CD4-positive, alpha-beta T cell treated with Interleukin-17A for 1 hour (primary cell): ENCODE measurements at regions not wholly inside any gene's neighbourhood (a gene's known extent, or its start where the extent isn't known, plus 50 kb on each side); places are given as distances from the start of the nearest gene placed in this dataset.

ENCODE experiments used
- DNase-seq: peaks from one replicate; pipeline ENCODE4 v3.0.0-alpha.2; 2020

DNA sequence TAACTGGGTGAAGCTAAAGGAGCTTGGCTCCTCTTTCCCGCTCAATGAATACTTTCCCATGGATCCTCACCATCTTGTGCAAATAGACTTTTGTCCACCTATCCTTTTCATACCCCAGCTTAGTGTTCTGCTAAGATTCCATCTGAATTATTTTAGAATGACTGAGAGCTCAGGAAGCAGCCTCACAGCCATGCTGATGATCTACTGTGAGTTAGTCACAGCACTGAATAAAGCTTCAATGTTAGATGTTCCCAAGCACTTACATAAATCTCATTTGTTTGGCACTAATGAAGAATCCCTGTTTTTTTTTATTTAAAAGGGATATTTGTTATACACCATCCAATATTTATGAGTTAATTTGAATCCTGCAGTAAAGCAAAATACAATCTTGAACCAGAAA, 317.6 kb upstream of the TRPC7 start:
- DNase-seq, result no peak

- DNase-seq, result no peak
These were observed 313.9 kb upstream of the TRPC7 start for GRCh38 chr5:136679233-136679632.

- no peak for DNase-seq
These were observed 311.9 kb upstream of the TRPC7 start for GRCh38 chr5:136677217-136677616.

GRCh38 chr5:136676685-136677084, 311.3 kb upstream of the TRPC7 start:
- no peak for DNase-seq

GRCh38 chr5:136675769-136676168, 310.4 kb upstream of the TRPC7 start:
- no peak for DNase-seq

DNA sequence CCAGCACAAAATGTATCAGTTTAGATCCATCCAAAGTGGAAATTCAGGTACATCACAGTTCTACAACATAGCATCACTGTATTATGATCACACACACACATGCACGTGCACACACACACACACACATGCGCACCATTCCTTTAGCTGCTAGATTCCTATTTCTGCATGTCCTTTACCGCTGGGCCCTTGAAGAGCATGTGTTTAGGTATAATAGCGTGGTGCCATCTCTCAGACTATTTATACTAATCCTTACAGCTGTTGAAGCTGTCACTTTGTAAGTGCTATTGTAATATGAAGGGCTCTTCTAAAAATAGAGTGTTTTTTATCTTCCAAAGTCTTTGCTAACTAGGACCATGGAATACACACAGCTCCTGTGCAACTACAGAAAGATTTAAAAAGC, 308.8 kb upstream of the TRPC7 start:
- no peak for DNase-seq

DNA sequence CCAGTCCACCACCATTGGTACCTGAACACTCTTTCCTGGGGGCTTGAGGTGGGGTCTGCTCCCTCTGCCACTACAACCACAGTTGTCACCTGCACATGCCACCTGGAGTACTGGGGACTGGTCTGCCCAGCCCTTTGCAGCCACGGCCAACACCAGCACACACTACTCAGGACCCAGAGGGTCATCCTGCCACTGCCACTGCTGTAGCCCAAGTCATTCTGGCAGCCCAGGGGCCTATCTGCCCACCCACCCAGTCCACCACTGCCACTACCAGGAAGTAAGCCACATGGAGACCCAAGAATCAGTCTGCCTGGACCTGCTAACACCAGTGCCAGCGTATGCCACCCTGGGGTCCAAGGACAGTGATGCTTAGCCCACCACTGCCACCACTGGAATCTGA, 302.4 kb upstream of the TRPC7 start:
- no peak for DNase-seq

GRCh38 chr5:136666970-136667620, 301.8 kb upstream of the TRPC7 start:
- DNase-seq, result no peak

DNA sequence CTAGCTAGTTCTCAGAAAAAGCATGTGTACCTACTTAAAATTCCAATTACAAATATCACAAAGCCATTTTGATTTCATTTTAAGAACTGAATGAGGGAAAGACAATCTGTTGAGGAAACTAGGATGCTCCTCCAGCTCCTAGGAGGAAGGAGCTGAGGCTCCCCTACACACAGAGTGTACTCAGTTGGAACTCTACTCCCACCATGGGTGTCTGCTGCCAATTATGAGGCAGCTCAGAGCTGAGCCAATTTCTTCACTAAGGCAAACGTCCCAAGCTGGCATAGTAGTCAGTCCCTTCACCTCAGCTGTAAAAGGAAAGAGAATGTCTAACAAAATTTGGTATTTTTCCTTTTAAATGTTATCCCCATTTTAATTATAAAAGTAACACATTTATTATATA, 300.0 kb upstream of the TRPC7 start:
- DNase-seq, result no peak

DNA sequence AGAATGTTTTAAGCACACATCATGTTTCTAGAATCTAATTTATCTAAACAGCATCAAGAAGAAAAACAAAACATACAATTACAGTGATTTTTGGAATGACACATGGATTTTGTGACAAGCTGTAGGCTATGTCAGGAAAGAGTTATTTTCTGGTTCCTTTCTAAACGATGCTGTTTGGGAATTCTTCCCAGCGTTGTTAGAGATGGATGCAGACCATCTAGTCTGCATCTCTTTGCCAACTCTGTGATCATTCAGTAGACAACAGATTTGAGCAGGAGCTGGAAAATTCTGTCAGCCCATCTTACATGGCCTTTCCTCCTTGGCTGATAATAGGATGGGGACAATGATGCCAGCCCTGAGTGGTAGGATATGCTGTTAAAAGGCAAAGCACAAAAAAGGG, 295.7 kb upstream of the TRPC7 start:
- no peak for DNase-seq

DNA sequence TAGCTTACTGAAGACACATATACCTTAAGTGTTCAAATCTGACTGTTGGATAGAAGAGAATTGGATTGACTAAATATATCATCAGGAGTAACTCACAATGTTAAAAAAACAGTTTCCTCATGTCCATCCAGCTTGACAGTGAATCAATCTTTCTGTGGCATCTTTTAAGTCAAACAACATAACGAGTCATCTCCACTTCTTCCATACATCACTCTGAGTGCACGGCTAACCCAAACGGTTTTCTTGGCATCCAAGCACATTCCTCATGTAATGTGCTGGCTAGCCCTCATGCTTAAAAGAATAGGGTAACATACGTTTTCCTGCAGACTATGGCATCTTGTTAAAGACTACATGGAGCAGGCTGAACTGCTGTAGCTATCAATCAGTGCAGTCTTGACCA, 291.5 kb upstream of the TRPC7 start:
- no peak for DNase-seq

GRCh38 chr5:136655468-136655867, 290.1 kb upstream of the TRPC7 start:
- no peak for DNase-seq

DNA sequence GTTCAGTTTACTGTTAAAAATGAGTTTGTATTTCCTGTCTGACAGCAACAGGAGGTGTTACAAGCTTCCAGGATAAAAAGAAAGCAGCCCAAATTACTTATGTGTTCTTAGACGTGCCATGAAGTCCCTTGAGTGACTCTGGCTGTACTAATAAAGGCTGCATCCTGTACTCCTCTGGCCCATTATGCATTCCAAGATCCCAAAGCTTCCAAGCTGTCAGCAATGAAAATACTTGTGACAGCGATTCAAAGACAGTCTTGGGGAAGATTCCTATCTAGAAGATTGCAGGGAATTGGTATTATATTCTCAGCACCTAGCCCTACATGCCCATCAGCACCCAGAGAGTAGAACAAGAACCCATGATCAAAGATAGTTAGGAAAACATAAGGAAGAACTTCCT, 281.6 kb upstream of the TRPC7 start:
- no peak for DNase-seq

DNA sequence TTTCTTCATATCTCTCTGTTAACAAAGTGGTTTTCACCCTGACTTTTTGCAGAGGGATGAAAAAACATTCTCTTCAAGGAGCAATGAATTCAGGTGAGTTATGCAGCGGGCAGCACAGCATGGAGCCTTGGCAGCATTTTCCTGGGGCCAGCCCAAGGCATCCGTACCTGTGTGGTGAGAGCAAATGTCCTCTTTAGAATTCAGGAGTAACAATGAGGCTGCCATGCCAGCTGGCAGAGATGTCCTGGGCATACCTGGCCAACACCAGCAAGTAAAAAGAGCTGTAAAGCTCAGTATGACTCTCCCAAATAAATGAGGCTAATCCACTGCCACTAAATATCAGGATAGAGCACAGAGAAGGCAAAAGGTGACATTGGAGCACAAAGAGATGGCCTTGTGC, 277.6 kb upstream of the TRPC7 start:
- no peak for DNase-seq

DNA sequence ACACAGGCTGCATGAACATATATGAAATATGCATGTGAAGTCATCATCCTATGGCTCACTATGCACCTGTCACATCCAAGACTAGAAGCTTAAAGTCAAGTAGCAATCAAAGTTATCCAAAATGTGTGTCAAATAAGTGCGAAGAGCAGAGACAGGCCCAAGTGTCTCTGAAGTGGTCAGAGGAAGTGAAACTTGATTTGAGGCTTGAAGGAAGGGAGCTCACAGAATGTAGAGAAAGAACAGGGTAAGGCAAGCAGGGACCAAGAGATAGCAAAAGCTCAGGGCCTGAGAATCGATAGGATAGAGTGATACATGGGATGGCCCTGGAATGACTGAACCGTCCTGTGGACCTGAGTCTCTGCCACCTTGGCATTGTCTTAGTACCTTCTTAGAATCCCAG, 274.3 kb upstream of the TRPC7 start:
- DNase-seq, result no peak

DNA sequence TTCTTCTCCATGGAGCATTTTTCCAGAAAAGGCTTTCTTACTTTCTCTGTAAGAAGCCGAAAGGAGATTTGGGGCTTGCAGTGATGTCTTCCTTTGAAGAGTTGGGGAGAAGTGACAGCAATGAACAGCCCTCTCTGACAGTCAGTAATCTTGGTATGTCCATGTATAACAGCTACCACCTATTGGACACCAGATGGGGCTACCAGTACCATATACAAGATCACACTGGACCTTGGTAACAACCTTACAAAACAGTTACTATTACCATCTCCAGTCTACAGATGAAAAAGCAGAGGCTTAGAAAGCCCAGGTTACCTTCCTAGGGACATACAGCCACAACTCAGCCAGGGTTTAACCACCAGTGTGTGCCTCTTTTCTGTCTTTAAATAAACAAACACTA, 272.7 kb upstream of the TRPC7 start:
- DNase-seq, result no peak

GRCh38 chr5:136636001-136636400, 270.7 kb upstream of the TRPC7 start:
- DNase-seq, result no peak

DNA sequence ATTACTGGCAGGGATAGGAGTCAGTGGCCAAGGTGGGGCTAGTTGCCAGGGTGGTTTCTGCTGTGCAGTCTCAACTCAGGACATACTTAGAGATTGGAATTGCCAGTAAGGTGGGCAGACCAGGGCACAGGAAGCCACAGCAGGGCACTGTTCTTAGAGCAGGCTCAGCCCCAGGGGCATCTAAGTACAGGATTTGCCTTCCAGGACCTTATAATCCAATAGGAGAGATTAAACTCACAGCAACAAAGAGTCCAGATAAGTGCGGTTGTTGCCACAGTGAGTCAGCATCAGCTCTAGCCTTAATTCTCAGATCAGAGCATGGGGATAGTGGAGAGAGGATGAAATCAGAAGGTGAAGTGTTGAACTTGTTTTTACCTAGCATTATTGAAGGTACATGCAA, 265.8 kb upstream of the TRPC7 start:
- DNase-seq, result no peak

DNA sequence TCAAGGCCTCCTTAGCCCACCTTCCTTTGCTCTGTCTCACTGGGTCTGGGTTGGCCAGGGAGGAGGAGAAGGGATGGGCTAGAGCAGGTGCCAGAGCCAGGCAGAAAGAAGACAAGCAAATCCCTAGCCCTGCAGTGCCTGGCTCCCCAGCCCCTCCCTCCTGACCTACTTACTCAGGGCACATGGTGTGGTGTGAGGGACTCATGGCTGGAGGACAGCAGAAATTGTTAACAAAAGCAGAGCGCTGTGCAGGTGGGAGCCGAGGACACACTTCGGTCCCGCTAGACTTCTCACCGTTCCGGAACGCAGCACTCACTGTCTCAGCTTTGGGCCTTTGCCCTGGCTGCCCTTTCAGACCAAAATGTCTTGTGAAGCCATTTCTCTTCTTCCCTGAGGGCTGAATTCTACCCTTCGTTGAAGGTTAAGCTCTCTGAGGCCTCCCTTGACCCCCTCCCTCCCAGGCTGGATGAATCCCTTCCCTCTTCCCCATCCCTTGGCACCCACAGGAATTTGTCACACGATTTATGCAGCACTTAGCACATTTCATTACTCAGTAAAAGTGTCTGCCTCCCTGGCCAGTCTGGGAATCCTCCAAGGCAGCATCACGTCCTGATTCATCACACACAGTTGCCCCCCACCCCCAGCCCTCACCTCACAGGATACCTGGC, 263.9 kb upstream of the TRPC7 start:
- DNase-seq, result no peak

DNA sequence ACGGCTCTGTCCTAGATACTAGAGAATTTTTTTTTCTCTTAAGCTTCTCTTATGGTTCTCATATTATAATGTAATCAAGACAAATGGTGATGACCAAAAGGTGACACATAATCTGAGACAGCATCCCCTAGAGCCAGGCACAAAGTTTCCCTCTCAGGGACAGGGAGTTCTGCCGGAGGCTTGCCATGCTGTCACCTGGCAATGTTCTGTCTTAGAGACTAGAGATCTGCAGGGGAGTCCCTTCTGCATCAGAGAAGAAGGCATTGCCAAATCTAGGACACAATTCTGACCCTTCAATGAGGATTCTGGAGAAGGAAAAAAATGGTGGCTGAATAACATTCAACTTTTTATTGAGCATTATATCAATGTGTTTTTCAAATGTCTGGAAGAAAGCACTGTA, 261.2 kb upstream of the TRPC7 start:
- DNase-seq, result no peak

- no peak for DNase-seq
These were observed 257.4 kb upstream of the TRPC7 start for GRCh38 chr5:136622747-136623146.

DNA sequence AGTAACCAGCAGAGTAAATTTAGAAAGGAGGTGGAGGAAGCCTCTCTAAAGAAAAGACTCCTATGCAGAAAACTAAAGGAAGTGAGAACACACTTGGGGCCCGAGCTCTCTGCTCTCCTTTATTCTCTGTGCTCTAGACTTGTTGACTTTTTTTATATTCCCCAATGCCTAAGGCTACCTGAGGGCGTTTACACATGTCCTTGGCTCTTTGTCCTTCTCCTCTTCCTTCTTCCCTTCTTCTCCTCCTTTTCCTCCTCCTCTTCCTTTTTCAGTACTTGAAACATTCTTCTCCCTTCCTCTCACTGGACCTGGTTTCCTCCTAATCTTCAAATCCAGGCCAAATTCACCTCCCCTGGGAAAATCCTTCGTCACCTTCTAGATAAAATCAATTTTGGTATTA, 256.4 kb upstream of the TRPC7 start:
- DNase-seq, result no peak

- no peak for DNase-seq
These were observed 255.3 kb upstream of the TRPC7 start for GRCh38 chr5:136620621-136621020.

DNA sequence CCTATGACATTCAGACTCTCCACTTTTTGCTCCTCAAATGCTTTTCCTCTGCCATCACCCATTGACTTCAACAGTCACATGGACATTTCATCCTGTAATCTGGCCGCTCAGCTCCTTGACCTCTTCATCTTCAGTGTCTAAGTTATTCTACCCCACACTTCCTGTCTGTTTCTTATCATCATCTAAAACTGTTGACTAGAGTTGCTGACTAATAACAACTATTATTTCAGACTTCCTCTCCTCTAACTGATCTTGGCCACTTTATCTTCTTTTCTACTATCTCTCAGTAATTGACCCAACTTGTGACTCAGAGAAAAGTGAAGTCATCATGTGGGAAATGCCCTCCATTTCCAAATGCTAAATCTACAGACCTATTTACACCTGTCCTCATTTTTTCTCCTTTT, 254.7 kb upstream of the TRPC7 start:
- DNase-seq, result no peak

DNA sequence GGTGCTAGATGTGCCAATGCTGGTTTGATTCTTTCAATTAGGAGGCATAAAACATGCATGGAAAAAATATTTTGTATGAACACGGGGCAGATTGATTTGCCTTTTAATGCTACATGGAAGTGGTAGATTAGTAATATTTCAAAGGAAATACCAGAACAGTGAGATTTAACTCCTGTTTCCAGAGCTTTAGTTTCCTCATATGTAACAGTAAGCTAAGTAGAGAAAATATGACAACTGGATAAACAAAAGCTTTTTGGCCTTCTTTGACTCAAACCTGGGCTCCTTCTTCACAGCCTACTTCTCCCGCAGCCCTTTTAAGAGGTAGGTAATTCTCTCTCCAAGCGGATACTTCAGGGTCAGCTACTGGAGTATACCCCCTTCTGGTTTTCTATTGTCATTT, 254.2 kb upstream of the TRPC7 start:
- no peak for DNase-seq
